NCI-H1105 treated with DMSO at 0.1 percent for 48 hours (cell line): ENCODE measurements at regions not wholly inside any gene's neighbourhood (a gene's known extent, or its start where the extent isn't known, plus 50 kb on each side); places are given as distances from the start of the nearest gene placed in this dataset.

Source experiments
- DNase-seq: peaks from one replicate; lab custom pipeline; 2025; lab: John Stamatoyannopoulos, UW

DNA sequence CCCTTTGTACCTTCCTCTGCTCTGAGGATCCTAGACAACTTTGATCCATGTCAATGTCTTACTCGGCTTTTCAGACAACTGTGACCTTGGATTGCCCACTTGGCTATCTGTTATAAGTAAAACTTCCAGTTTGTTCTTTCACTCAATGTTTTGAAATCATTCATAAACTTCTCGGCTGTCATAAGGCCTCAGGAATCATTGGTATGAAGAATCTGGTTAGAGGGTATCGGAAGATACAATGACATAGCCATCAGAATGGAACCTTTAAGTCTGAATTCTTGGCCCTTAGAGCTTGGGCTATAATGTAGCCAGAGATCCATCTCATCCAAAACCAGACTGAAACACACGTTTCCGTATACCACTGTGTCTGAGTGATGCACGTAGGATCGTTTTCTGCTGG lies 59.0 kb upstream of the WDR1 start:
- no peak for DNase-seq

DNA sequence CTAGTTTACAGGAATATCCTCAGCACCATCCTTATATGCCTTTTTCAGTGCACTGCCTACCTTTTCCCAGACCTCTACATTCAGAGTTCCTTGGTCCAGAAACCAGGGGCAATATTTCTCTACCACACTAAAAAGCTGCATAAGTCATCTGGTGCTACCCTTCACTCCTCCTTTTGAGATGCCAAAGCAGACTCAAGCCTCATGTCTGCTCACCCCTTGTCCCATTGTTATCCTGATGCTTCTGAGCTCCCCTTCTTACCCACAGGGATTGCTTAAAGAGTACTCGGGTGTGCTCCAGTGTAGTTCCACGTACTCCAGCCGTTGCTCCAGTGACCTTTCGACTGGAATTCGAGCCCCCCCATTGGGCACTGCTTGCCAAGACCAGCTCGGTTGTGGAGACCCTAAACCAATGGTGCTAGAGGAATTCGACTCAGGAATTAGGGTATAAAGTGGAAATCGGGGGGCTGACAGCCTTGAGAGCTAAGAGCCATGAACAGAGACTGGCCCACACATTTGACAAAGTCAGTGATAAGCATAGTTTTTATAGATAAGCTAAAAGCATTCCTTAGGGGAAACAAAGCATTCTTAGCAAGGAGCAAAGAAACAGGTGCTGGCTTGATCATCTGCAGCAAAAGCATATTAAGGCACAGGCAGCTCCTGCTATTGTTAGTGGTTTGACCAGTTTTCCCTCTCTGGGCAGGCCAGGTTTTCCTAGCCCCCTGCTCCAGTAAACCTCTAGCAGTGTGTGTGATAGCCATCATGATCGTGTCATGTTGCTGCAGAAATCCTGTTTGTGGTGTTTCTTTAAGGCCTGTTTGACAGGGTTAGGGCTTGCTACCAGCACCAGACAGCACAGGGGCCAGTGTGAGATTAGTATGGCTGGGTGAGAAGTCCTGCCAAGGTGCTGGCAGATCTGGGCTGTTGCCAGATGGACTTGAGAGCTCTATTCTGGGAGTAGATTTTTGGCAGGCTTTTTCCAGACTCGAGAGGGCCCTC lies 57.5 kb upstream of the WDR1 start:
- peak; percentile 67 for DNase-seq

DNA sequence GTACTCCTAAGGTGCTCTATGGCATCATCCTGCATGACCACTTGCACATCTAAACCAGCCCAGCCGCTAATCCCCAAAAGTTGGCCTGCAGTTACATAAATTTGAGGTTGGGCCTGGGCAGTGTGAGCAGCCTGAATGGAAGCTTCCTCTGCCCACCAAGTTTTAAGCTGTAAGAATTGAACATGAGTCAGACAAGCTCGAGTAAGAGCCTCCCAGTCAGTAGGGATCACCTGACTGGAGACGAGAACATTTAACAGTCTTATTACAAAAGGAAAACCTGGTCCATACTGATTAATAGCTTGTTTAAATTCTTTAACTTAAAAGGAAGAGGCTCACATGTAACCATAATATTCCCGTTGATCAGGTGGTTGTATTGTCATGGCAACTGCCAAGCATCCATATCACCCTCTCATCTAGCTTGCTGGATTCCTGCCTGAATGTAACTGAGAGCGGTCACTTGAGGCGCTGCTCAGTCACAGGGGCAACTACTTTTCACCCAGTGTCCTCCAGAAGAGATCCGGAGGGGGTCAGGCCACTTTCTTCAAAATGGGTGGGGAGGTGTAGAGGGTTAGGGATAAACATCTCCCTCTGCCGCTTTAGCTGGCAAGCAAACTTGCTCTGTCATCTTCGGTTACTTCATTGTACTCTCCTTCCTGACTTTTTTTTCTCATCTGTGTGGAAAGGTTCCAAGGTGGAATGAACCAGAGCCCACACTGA lies 56.6 kb upstream of the WDR1 start:
- DNase-seq, result peak; percentile 8

DNA sequence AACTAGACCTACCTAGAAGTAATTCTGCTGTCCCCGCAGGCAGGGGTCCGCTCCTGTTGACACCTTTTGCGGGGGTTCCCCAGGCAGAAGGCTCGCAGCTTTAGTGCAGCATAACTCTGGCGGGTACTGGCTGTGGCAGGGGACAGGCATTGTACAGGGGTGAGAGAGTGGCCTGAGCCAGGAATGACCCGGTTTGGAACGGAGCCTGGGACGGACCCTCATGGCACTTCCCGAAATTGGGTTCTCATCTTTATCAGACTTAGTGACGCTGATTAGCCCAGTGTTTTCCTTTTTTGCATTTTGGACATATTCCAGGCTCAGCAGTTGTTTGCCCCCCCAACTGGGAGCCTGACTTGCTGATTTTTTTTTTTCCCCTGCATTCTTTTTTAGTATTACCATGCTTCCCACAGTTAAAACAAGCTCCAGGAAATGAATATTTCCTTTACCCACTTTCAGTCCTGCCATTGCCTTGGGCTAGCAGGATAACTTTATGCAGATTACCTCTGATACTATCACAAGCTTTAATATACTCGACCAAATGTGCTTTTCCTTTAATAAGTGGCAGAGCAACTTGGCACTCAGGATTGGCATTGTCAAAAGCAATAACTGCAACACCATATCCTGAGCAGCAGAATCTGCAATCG lies 55.8 kb upstream of the WDR1 start:
- DNase-seq, result no peak

DNA sequence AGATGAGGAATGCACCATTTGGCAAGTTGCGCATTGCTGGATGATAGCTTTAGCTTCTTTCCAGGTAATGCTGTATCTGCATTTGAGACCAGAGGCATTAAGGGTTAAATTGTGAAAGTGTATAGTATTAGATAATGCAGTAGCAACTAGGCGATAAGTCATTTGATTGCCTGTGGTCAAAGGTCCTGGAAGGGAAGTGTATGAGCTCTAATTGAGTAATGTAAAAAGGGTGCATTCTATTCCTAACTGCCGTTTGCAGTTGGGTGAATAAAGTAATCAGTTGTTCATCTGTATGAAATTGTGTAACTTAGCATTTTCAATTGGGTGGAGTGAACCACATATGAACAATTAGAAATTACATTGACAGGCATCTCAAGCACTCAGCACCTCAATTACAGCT lies 54.5 kb upstream of the WDR1 start:
- DNase-seq, result no peak

DNA sequence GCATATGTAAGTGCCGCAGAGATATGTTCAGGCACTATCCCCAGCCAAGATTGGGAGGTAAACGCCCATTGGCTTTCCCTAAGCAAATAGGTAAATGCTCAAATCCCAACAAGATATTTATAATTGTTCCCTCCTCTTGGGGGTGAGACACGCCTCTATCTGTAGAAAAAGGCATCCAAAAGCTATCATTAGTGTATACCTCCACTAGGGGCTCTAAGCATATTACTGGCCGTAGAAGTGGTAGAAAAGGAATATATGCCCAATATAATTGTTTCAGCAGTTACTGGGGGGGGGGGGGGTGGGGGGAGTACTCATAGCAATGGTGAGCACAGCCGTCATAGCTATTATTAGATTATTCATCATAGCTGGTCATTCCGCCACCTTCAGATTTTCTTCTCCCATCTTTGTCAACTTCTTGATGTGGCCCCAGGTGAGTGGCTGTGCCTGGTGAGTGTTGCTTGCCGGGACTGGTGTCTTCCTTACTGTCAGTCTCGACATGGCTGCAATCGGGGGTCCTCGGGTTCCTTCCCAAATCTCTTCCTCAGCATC lies 53.3 kb upstream of the WDR1 start:
- DNase-seq, result no peak

DNA sequence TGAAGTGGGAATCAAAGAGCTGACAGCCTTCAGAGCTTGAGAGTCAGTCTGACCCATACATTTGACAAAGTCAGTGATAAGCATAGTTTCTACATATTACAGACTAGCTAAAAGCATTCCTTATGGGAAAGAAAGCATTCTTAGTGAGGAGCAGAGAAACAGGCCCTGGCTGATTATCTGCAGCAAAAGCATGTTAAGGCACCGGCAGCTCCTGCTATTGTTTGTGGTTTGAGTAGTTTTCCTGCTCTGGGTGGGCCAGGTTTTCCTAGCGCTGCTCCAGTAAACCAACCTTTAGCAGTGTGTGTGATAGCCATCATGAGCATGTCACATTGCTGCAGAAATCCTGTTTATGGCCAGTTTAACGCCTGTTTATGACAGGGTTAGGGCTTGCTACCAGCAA lies 51.6 kb upstream of the WDR1 start:
- no peak for DNase-seq

DNA sequence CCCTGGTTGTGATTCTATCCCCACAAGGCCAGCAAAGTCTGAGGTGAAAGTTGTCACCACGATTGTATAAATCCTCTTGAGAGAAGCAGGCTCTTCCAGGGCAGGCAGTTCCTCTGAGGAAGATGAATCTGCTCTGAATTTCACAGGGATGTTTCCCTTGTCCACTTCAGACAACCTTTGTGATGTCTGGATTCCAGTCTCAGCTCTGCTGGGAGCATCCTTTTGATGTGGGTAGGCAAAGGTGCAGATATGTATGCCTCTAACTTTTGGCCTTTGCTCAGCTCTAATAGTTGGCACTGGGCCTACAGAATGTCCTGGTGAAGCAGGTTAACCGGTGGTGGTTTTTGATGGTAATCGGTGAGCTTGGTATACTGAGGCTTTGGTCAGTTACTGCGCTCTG lies 50.6 kb upstream of the WDR1 start:
- no peak for DNase-seq
